ENCODE measurements at regions not wholly inside any gene's neighbourhood (a gene's known extent, or its start where the extent isn't known, plus 50 kb on each side); places are given as distances from the start of the nearest gene placed in this dataset.

DNA sequence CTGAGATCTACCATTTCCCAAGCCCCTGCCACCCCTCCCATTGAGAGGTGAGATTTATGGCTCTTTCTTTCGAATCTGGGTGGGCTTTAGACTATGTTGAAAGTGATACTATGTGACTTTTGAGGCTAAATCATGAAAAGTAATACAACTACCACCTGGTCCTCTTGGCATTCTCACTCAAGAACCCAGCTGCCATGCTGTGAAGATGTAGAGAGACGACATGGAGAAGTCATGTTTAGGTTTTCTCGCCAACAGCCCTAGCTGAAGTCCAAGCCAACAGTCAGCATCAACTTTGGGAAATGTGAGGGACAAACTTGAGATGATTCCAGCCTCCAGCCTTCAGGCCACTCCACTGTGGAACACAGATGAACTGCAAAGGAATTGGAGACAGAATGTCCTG lies 108.7 kb downstream of the SCP2D1 start:
- intact Hi-C loops (cut with micrococcal nuclease): no loop called here
- no peak for TF ChIP-seq POLR2AphosphoS5 (IDR thresholded peaks at IDR 0.05; ENCODE audit: low read depth, low read length)
- no peak for TF ChIP-seq CEBPB (IDR thresholded peaks at IDR 0.05; ENCODE audit: low read depth)
- TF ChIP-seq ZFX (IDR thresholded peaks at IDR 0.05): no peak
- TF ChIP-seq MAX (IDR thresholded peaks at IDR 0.05): no peak
- no peak for TF ChIP-seq ELF1 (IDR thresholded peaks at IDR 0.05; ENCODE audit: borderline replicate concordance, low read depth)
- TF ChIP-seq, protein P1, sequence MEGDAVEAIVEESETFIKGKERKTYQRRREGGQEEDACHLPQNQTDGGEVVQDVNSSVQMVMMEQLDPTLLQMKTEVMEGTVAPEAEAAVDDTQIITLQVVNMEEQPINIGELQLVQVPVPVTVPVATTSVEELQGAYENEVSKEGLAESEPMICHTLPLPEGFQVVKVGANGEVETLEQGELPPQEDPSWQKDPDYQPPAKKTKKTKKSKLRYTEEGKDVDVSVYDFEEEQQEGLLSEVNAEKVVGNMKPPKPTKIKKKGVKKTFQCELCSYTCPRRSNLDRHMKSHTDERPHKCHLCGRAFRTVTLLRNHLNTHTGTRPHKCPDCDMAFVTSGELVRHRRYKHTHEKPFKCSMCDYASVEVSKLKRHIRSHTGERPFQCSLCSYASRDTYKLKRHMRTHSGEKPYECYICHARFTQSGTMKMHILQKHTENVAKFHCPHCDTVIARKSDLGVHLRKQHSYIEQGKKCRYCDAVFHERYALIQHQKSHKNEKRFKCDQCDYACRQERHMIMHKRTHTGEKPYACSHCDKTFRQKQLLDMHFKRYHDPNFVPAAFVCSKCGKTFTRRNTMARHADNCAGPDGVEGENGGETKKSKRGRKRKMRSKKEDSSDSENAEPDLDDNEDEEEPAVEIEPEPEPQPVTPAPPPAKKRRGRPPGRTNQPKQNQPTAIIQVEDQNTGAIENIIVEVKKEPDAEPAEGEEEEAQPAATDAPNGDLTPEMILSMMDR (IDR thresholded peaks at IDR 0.05 in 2 of 3, conservative IDR thresholded peaks at IDR 0.05 in 1 of 3; ENCODE audit: borderline replicate concordance in 1 of 3, insufficient read depth in 1 of 3, low read depth in 2 of 3, low read length in 2 of 3): no peak
- TF ChIP-seq FOSL1 (IDR thresholded peaks at IDR 0.05; ENCODE audit: low read depth): no peak
- TF ChIP-seq RAD21 (IDR thresholded peaks at IDR 0.05; ENCODE audit: low read depth): no peak
- TF ChIP-seq, protein P2, sequence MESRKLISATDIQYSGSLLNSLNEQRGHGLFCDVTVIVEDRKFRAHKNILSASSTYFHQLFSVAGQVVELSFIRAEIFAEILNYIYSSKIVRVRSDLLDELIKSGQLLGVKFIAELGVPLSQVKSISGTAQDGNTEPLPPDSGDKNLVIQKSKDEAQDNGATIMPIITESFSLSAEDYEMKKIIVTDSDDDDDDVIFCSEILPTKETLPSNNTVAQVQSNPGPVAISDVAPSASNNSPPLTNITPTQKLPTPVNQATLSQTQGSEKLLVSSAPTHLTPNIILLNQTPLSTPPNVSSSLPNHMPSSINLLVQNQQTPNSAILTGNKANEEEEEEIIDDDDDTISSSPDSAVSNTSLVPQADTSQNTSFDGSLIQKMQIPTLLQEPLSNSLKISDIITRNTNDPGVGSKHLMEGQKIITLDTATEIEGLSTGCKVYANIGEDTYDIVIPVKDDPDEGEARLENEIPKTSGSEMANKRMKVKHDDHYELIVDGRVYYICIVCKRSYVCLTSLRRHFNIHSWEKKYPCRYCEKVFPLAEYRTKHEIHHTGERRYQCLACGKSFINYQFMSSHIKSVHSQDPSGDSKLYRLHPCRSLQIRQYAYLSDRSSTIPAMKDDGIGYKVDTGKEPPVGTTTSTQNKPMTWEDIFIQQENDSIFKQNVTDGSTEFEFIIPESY (IDR thresholded peaks at IDR 0.05; ENCODE audit: extremely low read depth, insufficient replicate concordance, low read length): no peak
- TF ChIP-seq SIN3A (IDR thresholded peaks at IDR 0.05; ENCODE audit: low read depth): no peak
- TF ChIP-seq CBX3 (IDR thresholded peaks at IDR 0.05; ENCODE audit: low read depth): no peak
- no peak for TF ChIP-seq EZH2phosphoT487 (IDR thresholded peaks at IDR 0.05; ENCODE audit: borderline replicate concordance)
- no peak for TF ChIP-seq SP1 (IDR thresholded peaks at IDR 0.05; ENCODE audit: low read depth)
- no peaks in the 10 kb centered on the region for H3K36me3 ChIP-seq (ENCODE audit: control insufficient read depth in 1 of 2, insufficient read depth in 2 of 2, low read length in 2 of 2)
- H3K79me2 ChIP-seq (ENCODE audit: insufficient read depth, low read length): no peaks in the 10 kb centered on the region
- H3K9me3 ChIP-seq (ENCODE audit: control insufficient read depth in 1 of 2, insufficient read depth in 1 of 2, low read depth in 1 of 2, low read length in 2 of 2): no peaks in the 10 kb centered on the region
- H3K9me2 ChIP-seq (ENCODE audit: insufficient read depth): no peaks in the 10 kb centered on the region
- DNase-seq (ENCODE audit: low read depth, low spot score) (no peak), ATAC-seq (no peak)
- no peak overlapping the region for H2AFZ ChIP-seq (ENCODE audit: low read depth, low read length, poor library complexity, severe bottlenecking)
- no peak overlapping the region for H3K4me2 ChIP-seq (ENCODE audit: low read length)
- BruUV-seq (replicated peaks): no TSS peak
- no peaks in the 10 kb centered on the region for H4K20me1 ChIP-seq (ENCODE audit: insufficient read depth)
- ChIA-PET RAD21 (ENCODE audit: low non-redundant PET in 1 of 2, low total read pairs in 2 of 2, uncharacterized antibody in 2 of 2, unreplicated experiment in 2 of 2) (no interaction called here), POLR2A (no interaction called here), CTCF (no interaction called here)
- no peaks in the 10 kb centered on the region; the same call in 1 of the 2 replicates for H3K27me3 ChIP-seq (ENCODE audit: insufficient read depth, low read length)
- no peak overlapping the region for H3K4me3 ChIP-seq (replicated peaks in 1 of 2; ENCODE audit: low read depth in 1 of 2, low read length in 2 of 2)
- no peak overlapping the region for H3K27ac ChIP-seq (ENCODE audit: low read depth, low read length)
- H3K4me1 ChIP-seq (ENCODE audit: control insufficient read depth in 1 of 2, insufficient read depth in 2 of 2, low read length in 2 of 2): no peaks in the 10 kb centered on the region
- no peak overlapping the region for H3K9ac ChIP-seq (ENCODE audit: low read length)
